Lung (tissue), 11 donors: ENCODE measurements at regions not wholly inside any gene's neighbourhood (a gene's known extent, or its start where the extent isn't known, plus 50 kb on each side); places are given as distances from the start of the nearest gene placed in this dataset.

ENCODE experiments used
- ATAC-seq: fragments of 200-7000 bp; cut with Tn5 transposase; one replicate; pipeline ENCODE4 v1.9.1; 2020; ENCODE audit warnings: moderate number of reproducible peaks; ENCODE audit not compliant: insufficient read depth, low FRiP score
- DNase-seq, 3 donors: peaks; one replicate each; pipeline ENCODE4 v3.0.0-alpha.2; 2013 to 2017
- H3K27ac ChIP-seq, 2 donors: one replicate each; pipeline ENCODE4 v1.5.1; 2013; ENCODE audit warnings: mild to moderate bottlenecking in 2 of 2, moderate library complexity in 2 of 2, control low read depth in 1 of 2, inconsistent platforms in 1 of 2, low read depth in 1 of 2, low read length in 1 of 2
- H3K27me3 ChIP-seq, 3 donors: one replicate each; pipeline ENCODE4 v1.5.1; 2013; ENCODE audit warnings: low read length in 2 of 3; ENCODE audit not compliant: control insufficient read depth in 3 of 3, insufficient read depth in 3 of 3
- H3K36me3 ChIP-seq, 4 donors: one replicate each; pipeline ENCODE4 v1.5.1; 2013; ENCODE audit warnings: low read length in 4 of 4, mild to moderate bottlenecking in 1 of 4, moderate library complexity in 1 of 4; ENCODE audit not compliant: control insufficient read depth in 4 of 4, insufficient read depth in 4 of 4
- H3K4me1 ChIP-seq, 5 donors: one replicate each; pipeline ENCODE4 v1.5.1; 2013; ENCODE audit warnings: low read length in 5 of 5, mild to moderate bottlenecking in 2 of 5, moderate library complexity in 1 of 5; ENCODE audit not compliant: control insufficient read depth in 5 of 5, insufficient read depth in 5 of 5
- H3K4me3 ChIP-seq: one replicate; pipeline ENCODE4 v1.5.1; 2013; ENCODE audit warnings: mild to moderate bottlenecking, control low read depth, moderate library complexity
- H3K9ac ChIP-seq, 2 donors: one replicate each; pipeline ENCODE4 v1.5.1; 2013; ENCODE audit warnings: low read length in 2 of 2, control low read depth in 1 of 2; ENCODE audit not compliant: insufficient read depth in 1 of 2
- H3K9me3 ChIP-seq, 4 donors: one replicate each; pipeline ENCODE4 v1.5.1; 2013; ENCODE audit warnings: low read length in 3 of 4, mild to moderate bottlenecking in 1 of 4, moderate library complexity in 1 of 4; ENCODE audit not compliant: control insufficient read depth in 4 of 4, insufficient read depth in 3 of 4
- CTCF ChIP-seq: IDR thresholded peaks from 2 replicates; pipeline ENCODE4 v1.5.1; 2012; ENCODE audit warnings: mild to moderate bottlenecking; ENCODE audit errors: control extremely low read depth, extremely low read depth
- WGBS, 2 donors: extraction: QIAGEN DNeasy Blood & Tissue Kit; methylation state at CpG; one replicate each; pipeline ENCODE4 v1.1.7; 2013; 5-methylcytosine and 5-hydroxymethylcytosine counted together
- donor health status: control.
- donor health status: control.
- donor health status: Bipolar disorder and iron deficiency.
- donor health status: healthy.
- donor health status: DM: yes; HTN: yes; CAD: no.

DNA sequence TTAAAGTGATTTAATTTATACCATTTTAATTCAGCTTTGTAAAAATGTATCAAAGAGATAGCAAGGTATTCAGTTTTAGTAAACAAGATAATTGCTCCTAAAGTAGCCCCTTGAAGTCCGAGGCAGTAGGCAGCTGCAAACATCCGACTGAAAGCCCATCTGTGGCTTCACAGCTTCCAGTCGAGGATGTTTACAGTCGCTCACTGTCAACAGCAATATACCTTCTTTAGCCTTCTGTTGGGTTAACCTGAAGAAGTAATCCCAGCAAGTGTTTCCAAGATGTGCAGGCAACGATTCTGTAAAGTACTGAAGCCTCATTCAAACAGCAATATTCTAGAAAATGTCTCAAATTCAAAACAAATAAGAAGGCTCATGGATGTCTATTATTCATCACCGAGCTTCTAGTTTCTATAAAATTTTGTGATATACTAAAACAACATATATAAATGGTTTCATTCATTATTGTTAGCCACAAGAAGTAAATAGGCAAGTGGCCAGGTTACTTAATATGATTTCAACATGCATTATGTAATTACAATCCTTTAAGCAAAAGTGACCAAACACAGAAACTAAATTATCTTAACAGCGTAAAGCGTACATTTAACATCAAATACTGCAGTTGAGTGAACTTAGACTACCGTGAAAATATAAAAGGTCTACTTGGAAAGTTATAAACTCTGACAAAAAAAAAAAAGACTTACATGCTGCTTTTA, 115.0 kb downstream of the OGFRL1 start:
- no peak for TF ChIP-seq CTCF
- WGBS, 2 donors: 37 to 66% methylated on average over 9 of the region's 9 CpGs
- no peaks in the 10 kb centered on the region for H3K9me3 ChIP-seq
- H3K4me3 ChIP-seq: no peak overlapping the region
- DNase-seq: peak in 2 of 3 donors; percentile 55 to 66
- H3K36me3 ChIP-seq: peaks cover 0 to 6% (median 1%) of the 10 kb centered on the region in 4 donors
- peak overlapping the region; percentile 33 to 91 for H3K27ac ChIP-seq
- peak overlapping the region in 1 of 2 donors; percentile 42 for H3K9ac ChIP-seq
- peaks cover 2 to 26% (median 5%) of the 10 kb centered on the region in 5 donors for H3K4me1 ChIP-seq
- no peaks in the 10 kb centered on the region for H3K27me3 ChIP-seq
- no peak for ATAC-seq

DNA sequence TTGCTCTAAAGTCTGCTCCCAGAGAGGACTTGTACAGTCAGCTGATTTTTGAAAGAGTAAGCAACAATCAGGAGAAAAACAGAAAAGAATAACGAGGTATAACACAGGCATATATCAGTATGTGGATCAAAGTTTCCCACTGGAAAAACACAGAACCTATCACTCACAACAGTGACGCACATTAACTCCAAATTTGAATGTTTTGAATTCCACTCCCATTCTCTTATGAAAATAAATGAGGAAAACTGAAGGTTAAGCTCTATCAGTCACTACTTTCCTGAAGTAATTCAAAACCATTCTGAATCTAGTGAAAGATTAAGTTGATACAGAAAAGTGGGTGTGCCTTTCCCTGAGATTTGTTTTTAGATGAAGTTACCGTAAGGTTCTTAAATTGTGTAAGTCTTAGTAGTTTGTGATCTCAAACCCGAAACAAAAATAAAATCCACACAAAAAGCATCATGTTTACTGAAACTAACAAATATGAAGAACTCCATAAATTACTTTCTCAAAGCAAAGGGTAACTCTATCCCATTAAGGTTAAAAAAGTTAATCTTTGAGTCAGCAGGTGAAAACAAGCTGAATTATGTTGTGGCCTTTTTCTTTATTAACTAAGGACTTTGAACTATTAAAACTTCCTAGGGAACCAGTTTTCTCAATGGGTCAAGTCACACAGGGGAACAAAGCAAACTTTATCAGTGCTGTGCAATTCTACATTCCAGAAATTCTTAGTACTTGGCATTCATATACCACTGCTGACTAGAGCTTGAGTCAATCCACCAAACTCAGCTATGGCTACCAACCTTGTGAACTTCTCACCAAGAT, 115.7 kb downstream of the OGFRL1 start:
- Histone ChIP-seq H3K9ac (peak overlapping the region in 1 of 2 donors; percentile 42), H3K4me1 (peaks cover 2 to 26% (median 7%) of the 10 kb centered on the region in 5 donors), H3K9me3 (no peaks in the 10 kb centered on the region), H3K27ac (peak overlapping the region in 1 of 2 donors; percentile 33), H3K4me3 (no peak overlapping the region), H3K36me3 (peaks cover 0 to 6% (median 2%) of the 10 kb centered on the region in 4 donors), H3K27me3 (no peaks in the 10 kb centered on the region)
- no peak for TF ChIP-seq CTCF
- WGBS, 2 donors: 39 to 73% methylated on average over 4 of the region's 4 CpGs
- peak in 2 of 3 donors; percentile 73 to 85 for DNase-seq
- peak; percentile 80 for ATAC-seq

DNA sequence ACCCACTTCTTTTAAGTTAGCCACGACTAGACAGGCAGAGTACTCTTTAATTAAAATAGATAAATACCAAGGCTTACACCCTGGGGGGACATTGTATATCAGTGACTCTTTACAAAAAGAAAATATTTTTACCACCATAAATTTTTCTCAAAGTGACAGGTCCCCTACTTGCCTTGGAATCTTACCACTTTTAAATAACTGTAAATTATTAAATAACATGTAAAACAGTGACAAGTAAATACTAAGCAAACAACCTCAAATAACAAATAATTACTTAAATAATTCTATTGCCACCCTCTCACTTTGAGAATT, 116.3 kb downstream of the OGFRL1 start:
- Histone ChIP-seq H3K9ac (no peak overlapping the region), H3K4me3 (no peak overlapping the region), H3K4me1 (peaks cover 2 to 26% (median 8%) of the 10 kb centered on the region in 5 donors), H3K27me3 (no peaks in the 10 kb centered on the region), H3K27ac (peak overlapping the region in 1 of 2 donors; percentile 33), H3K9me3 (no peaks in the 10 kb centered on the region), H3K36me3 (peaks cover 0 to 8% (median 6%) of the 10 kb centered on the region in 4 donors)
- ATAC-seq (no peak), DNase-seq (no peak)
- TF ChIP-seq CTCF: no peak
- 31 to 54% methylated on average over 1 of the region's 1 CpG for WGBS, 2 donors
